Liver (tissue), 8 donors: ENCODE measurements at regions not wholly inside any gene's neighbourhood (a gene's known extent, or its start where the extent isn't known, plus 50 kb on each side); places are given as distances from the start of the nearest gene placed in this dataset.

Experiments
- DNase-seq: peaks from one replicate; pipeline ENCODE4 v3.0.0-alpha.2; 2017; ENCODE audit warnings: low spot score
- H3K27ac ChIP-seq, 2 donors: one replicate each; pipeline ENCODE4 v1.7.0; 2013; ENCODE audit warnings: inconsistent platforms in 2 of 2, low read length in 2 of 2, control low read depth in 1 of 2, low read depth in 1 of 2, mild to moderate bottlenecking in 1 of 2
- H3K27me3 ChIP-seq, 4 donors: one replicate each; pipeline versions ENCODE4 v1.6.1 to v1.7.0; 2013; ENCODE audit warnings: low read length in 3 of 4, inconsistent platforms in 1 of 4, mild to moderate bottlenecking in 1 of 4, moderate library complexity in 1 of 4; ENCODE audit not compliant: control insufficient read depth in 4 of 4, insufficient read depth in 4 of 4
- H3K36me3 ChIP-seq, 4 donors: one replicate each; pipeline versions ENCODE4 v1.6.1 to v1.7.0; 2013; ENCODE audit warnings: low read length in 3 of 4, mild to moderate bottlenecking in 3 of 4, low read depth in 1 of 4, moderate library complexity in 1 of 4; ENCODE audit not compliant: control insufficient read depth in 4 of 4, insufficient read depth in 3 of 4
- H3K4me1 ChIP-seq, 4 donors: one replicate each; pipeline versions ENCODE4 v1.6.1 to v1.7.0; 2013; ENCODE audit warnings: low read length in 3 of 4, mild to moderate bottlenecking in 3 of 4, moderate library complexity in 1 of 4; ENCODE audit not compliant: control insufficient read depth in 4 of 4, insufficient read depth in 4 of 4
- H3K4me3 ChIP-seq, 3 donors: one replicate each; pipeline versions ENCODE4 v1.6.1 to v1.7.0; 2013; ENCODE audit warnings: low read length in 3 of 3, control low read depth in 1 of 3, low read depth in 1 of 3, mild to moderate bottlenecking in 1 of 3
- H3K9ac ChIP-seq, 2 donors: one replicate each; pipeline ENCODE4 v1.7.0; 2013; ENCODE audit warnings: low read length in 2 of 2, mild to moderate bottlenecking in 2 of 2, moderate library complexity in 2 of 2, control low read depth in 1 of 2, low read depth in 1 of 2
- H3K9me3 ChIP-seq, 4 donors: one replicate each; pipeline versions ENCODE4 v1.6.1 to v1.7.0; 2013; ENCODE audit warnings: low read length in 3 of 4; ENCODE audit not compliant: control insufficient read depth in 4 of 4
- CTCF ChIP-seq: fragments of 150-350 bp; IDR thresholded peaks from 2 replicates; pipeline ENCODE4 v1.5.1; 2017; ENCODE audit warnings: improper control_type of control experiment, low read depth, low read length; ENCODE audit not compliant: missing input control
- EGR1 ChIP-seq, 2 donors: IDR thresholded peaks; 2 replicates each; pipeline ENCODE4 v1.6.1; 2016 to 2018; ENCODE audit warnings: antibody characterized with exemption in 2 of 2, low read depth in 2 of 2
- FOXA1 ChIP-seq: IDR thresholded peaks from 2 replicates; pipeline ENCODE4 v1.6.1; 2016; ENCODE audit warnings: antibody characterized with exemption
- FOXA2 ChIP-seq: IDR thresholded peaks from 2 replicates; pipeline ENCODE4 v1.6.1; 2016; ENCODE audit warnings: antibody characterized with exemption
- GABPA ChIP-seq, 2 donors: IDR thresholded peaks in 1 of 2; conservative IDR thresholded peaks in 1 of 2; 2 replicates each; pipeline ENCODE4 v1.6.1; 2016; ENCODE audit warnings: antibody characterized with exemption in 2 of 2, mild to moderate bottlenecking in 1 of 2, moderate library complexity in 1 of 2
- HNF4A ChIP-seq, 2 donors: conservative IDR thresholded peaks; 2 replicates each; pipeline ENCODE4 v1.6.1; 2016; ENCODE audit warnings: antibody characterized with exemption in 2 of 2, mild to moderate bottlenecking in 2 of 2
- HNF4G ChIP-seq: IDR thresholded peaks from 2 replicates; pipeline ENCODE4 v1.6.1; 2016; ENCODE audit warnings: antibody characterized with exemption
- JUND ChIP-seq, 2 donors: IDR thresholded peaks; 2 replicates each; pipeline ENCODE4 v1.6.1; 2016; ENCODE audit warnings: antibody characterized with exemption in 2 of 2
- MAX ChIP-seq: IDR thresholded peaks from 2 replicates; pipeline ENCODE4 v1.6.1; 2016; ENCODE audit warnings: antibody characterized with exemption
- NR2F2 ChIP-seq: IDR thresholded peaks from 2 replicates; pipeline ENCODE4 v1.6.1; 2016; ENCODE audit warnings: antibody characterized with exemption
- RAD21 ChIP-seq, 2 donors: IDR thresholded peaks; 2 replicates each; pipeline ENCODE4 v1.6.1; 2016; ENCODE audit warnings: antibody characterized with exemption in 2 of 2, mild to moderate bottlenecking in 2 of 2
- REST ChIP-seq: IDR thresholded peaks from 2 replicates; pipeline ENCODE4 v1.6.1; 2016; ENCODE audit warnings: antibody characterized with exemption, mild to moderate bottlenecking
- SP1 ChIP-seq: IDR thresholded peaks from 2 replicates; pipeline ENCODE4 v1.6.1; 2018; ENCODE audit warnings: antibody characterized with exemption, mild to moderate bottlenecking
- TAF1 ChIP-seq: conservative IDR thresholded peaks from 2 replicates; pipeline ENCODE4 v1.6.1; 2016; ENCODE audit warnings: antibody characterized with exemption, mild to moderate bottlenecking
- YY1 ChIP-seq: IDR thresholded peaks from 2 replicates; pipeline ENCODE4 v1.6.1; 2016; ENCODE audit warnings: antibody characterized with exemption, mild to moderate bottlenecking
- WGBS: extraction: QIAGEN DNeasy Blood & Tissue Kit; methylation state at CpG from one replicate; pipeline ENCODE4 v1.1.7; 2013; 5-methylcytosine and 5-hydroxymethylcytosine counted together
- TF ChIP-seq, protein P1 (sequence below): IDR thresholded peaks from 2 replicates; pipeline ENCODE4 v1.6.1; 2016; ENCODE audit warnings: antibody characterized with exemption
- TF ChIP-seq, protein P2 (sequence below): IDR thresholded peaks from 2 replicates; pipeline ENCODE4 v1.6.1; 2016; ENCODE audit warnings: antibody characterized with exemption
- donor health status: healthy.
- donor health status: healthy.
- donor health status: healthy.
- donor health status: healthy.
- donor health status: healthy.

DNA sequence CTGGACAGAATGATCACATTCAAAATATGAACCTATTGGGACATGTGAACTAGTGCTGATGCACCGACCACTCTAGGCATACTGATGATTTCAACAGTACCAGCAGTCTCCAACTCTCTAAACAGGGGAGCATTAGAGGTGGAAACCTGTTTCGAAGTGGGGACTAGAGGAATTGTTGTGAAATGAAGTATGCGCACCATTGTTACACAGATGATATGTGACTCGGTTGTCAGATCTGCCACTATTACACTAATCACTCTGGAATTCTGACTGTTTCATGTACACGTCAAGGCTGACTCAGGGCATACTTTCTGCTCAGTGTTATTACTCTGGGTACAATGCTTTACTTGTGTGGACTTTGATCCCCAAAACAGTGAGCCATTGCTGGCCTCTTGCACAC, 198.2 kb upstream of the UBE2E2 start:
- TF ChIP-seq FOXA1 (no peak), HNF4A (conservative IDR thresholded peaks at IDR 0.05) (no peak), FOXA2 (no peak), MAX (no peak), EGR1 (IDR thresholded peaks at IDR 0.05; ENCODE audit: low read depth in 2 of 2) (no peak), NR2F2 (no peak), YY1 (no peak), CTCF (no peak), SP1 (no peak), TAF1 (no peak), JUND (IDR thresholded peaks at IDR 0.05) (no peak), RAD21 (IDR thresholded peaks at IDR 0.05) (no peak), GABPA (IDR thresholded peaks at IDR 0.05 in 1 of 2, conservative IDR thresholded peaks at IDR 0.05 in 1 of 2) (no peak), REST (no peak)
- TF ChIP-seq, protein P1, sequence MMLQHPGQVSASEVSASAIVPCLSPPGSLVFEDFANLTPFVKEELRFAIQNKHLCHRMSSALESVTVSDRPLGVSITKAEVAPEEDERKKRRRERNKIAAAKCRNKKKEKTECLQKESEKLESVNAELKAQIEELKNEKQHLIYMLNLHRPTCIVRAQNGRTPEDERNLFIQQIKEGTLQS: no peak
- Histone ChIP-seq H3K36me3 (no peaks in the 10 kb centered on the region), H3K9ac (no peak overlapping the region), H3K27me3 (peaks cover 0 to 1% (median 0%) of the 10 kb centered on the region in 4 donors), H3K9me3 (no peaks in the 10 kb centered on the region), H3K4me3 (no peak overlapping the region), H3K27ac (no peak overlapping the region), H3K4me1 (no peaks in the 10 kb centered on the region)
- DNase-seq: no peak
- WGBS: 91% methylated on average over 5 of the region's 5 CpGs

- TF ChIP-seq, protein P2, sequence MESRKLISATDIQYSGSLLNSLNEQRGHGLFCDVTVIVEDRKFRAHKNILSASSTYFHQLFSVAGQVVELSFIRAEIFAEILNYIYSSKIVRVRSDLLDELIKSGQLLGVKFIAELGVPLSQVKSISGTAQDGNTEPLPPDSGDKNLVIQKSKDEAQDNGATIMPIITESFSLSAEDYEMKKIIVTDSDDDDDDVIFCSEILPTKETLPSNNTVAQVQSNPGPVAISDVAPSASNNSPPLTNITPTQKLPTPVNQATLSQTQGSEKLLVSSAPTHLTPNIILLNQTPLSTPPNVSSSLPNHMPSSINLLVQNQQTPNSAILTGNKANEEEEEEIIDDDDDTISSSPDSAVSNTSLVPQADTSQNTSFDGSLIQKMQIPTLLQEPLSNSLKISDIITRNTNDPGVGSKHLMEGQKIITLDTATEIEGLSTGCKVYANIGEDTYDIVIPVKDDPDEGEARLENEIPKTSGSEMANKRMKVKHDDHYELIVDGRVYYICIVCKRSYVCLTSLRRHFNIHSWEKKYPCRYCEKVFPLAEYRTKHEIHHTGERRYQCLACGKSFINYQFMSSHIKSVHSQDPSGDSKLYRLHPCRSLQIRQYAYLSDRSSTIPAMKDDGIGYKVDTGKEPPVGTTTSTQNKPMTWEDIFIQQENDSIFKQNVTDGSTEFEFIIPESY: no peak
- TF ChIP-seq TAF1: no peak
- no peak for TF ChIP-seq CTCF
- TF ChIP-seq MAX: no peak
- no peak for TF ChIP-seq FOXA2
- no peak for TF ChIP-seq JUND (IDR thresholded peaks at IDR 0.05)
- no peak for TF ChIP-seq EGR1 (IDR thresholded peaks at IDR 0.05; ENCODE audit: low read depth in 2 of 2)
- no peak for TF ChIP-seq FOXA1
- no peak for TF ChIP-seq YY1
- TF ChIP-seq, protein P1: no peak
- TF ChIP-seq REST: no peak
- TF ChIP-seq HNF4A (conservative IDR thresholded peaks at IDR 0.05): no peak
- no peak for TF ChIP-seq SP1
- no peak for TF ChIP-seq HNF4G
- Histone ChIP-seq H3K4me3 (no peak overlapping the region), H3K27ac (no peak overlapping the region), H3K4me1 (no peaks in the 10 kb centered on the region), H3K9me3 (no peaks in the 10 kb centered on the region), H3K27me3 (no peaks in the 10 kb centered on the region), H3K9ac (no peak overlapping the region), H3K36me3 (no peaks in the 10 kb centered on the region)
- 58% methylated on average over 1 of the region's 1 CpG for WGBS
- DNase-seq: no peak
Measured at GRCh38 chr3:23017801-23018200, 185.3 kb upstream of the UBE2E2 start.
